ENCODE measurements at regions not wholly inside any gene's neighbourhood (a gene's known extent, or its start where the extent isn't known, plus 50 kb on each side); places are given as distances from the start of the nearest gene placed in this dataset.

GRCh38 chr12:67057072-67057471, 212.1 kb upstream of the CAND1 start:
- Histone ChIP-seq H3K4me1 (ENCODE audit: control insufficient read depth, extremely low read depth, insufficient read depth, low read length) (peaks cover 15% of the 10 kb centered on the region), H3K79me2 (ENCODE audit: control insufficient read depth, insufficient read depth, low read length) (no peaks in the 10 kb centered on the region)

GRCh38 chr12:67062193-67062592, 207.0 kb upstream of the CAND1 start:
- dilution Hi-C loops (cut with MboI; ENCODE audit: extremely low pct_ligation_motif_present, low sequenced_read_pairs), result no loop called here
- no peaks in the 10 kb centered on the region for H3K9me3 ChIP-seq (ENCODE audit: control insufficient read depth, low read depth, low read length)
- peaks cover 2% of the 10 kb centered on the region for H3K4me1 ChIP-seq (ENCODE audit: control insufficient read depth, extremely low read depth, insufficient read depth, low read length)
- no peaks in the 10 kb centered on the region for H4K20me1 ChIP-seq (ENCODE audit: control insufficient read depth, extremely low read depth, insufficient read depth, low read length)
- H3K9me1 ChIP-seq (ENCODE audit: control insufficient read depth, extremely low read depth, insufficient read depth, low read length), result no peaks in the 10 kb centered on the region
- no peak for DNase-seq (ENCODE audit: low read depth, low spot score)
- peaks cover 5% of the 10 kb centered on the region for H3K79me2 ChIP-seq (ENCODE audit: control insufficient read depth, insufficient read depth, low read length)
- H3K36me3 ChIP-seq (ENCODE audit: control insufficient read depth in 2 of 2, extremely low read depth in 1 of 2, insufficient read depth in 2 of 2, low read length in 2 of 2), result no peaks in the 10 kb centered on the region
- no peak for TF ChIP-seq CTCF (optimal IDR thresholded peaks at IDR 0.05 in 1 of 3, IDR thresholded peaks at IDR 0.05 in 1 of 3, conservative IDR thresholded peaks at IDR 0.05 in 1 of 3; ENCODE audit: extremely low read depth in 1 of 3, insufficient read depth in 2 of 3, low read length in 3 of 3)
- no peak overlapping the region for H2AFZ ChIP-seq (ENCODE audit: control insufficient read depth, low read length)
- no peak for FAIRE-seq
- H3K4me3 ChIP-seq (ENCODE audit: control insufficient read depth in 2 of 3, extremely low read depth in 1 of 3, insufficient read depth in 2 of 3, low read depth in 1 of 3, low read length in 3 of 3), result no peak overlapping the region
- H3K4me2 ChIP-seq (ENCODE audit: control insufficient read depth, extremely low read depth, insufficient read depth, low read depth, low read length), result no peak overlapping the region
- no peaks in the 10 kb centered on the region for H3K27me3 ChIP-seq (ENCODE audit: control insufficient read depth, extremely low read depth, insufficient read depth, low read length)
- no peak overlapping the region for H3K27ac ChIP-seq (ENCODE audit: control insufficient read depth, insufficient read depth, low read length)
- H3K9ac ChIP-seq (ENCODE audit: control insufficient read depth, extremely low read depth, insufficient read depth, low read length), result no peak overlapping the region

More at GRCh38 chr12:67057072-67057471, 212.1 kb upstream of the CAND1 start:
- no peak overlapping the region for H3K4me2 ChIP-seq (ENCODE audit: control insufficient read depth, extremely low read depth, insufficient read depth, low read depth, low read length)
- no peaks in the 10 kb centered on the region for H3K9me3 ChIP-seq (ENCODE audit: control insufficient read depth, low read depth, low read length)
- DNase-seq (ENCODE audit: low read depth, low spot score) (no peak), FAIRE-seq (no peak)
- dilution Hi-C loops (cut with MboI; ENCODE audit: extremely low pct_ligation_motif_present, low sequenced_read_pairs), result no loop called here
- no peaks in the 10 kb centered on the region for H3K36me3 ChIP-seq (ENCODE audit: control insufficient read depth in 2 of 2, extremely low read depth in 1 of 2, insufficient read depth in 2 of 2, low read length in 2 of 2)
- H3K27me3 ChIP-seq (ENCODE audit: control insufficient read depth, extremely low read depth, insufficient read depth, low read length), result no peaks in the 10 kb centered on the region
- no peak overlapping the region for H3K4me3 ChIP-seq (ENCODE audit: control insufficient read depth in 2 of 3, extremely low read depth in 1 of 3, insufficient read depth in 2 of 3, low read depth in 1 of 3, low read length in 3 of 3)
- H2AFZ ChIP-seq (ENCODE audit: control insufficient read depth, low read length), result no peak overlapping the region
- H3K27ac ChIP-seq (ENCODE audit: control insufficient read depth, insufficient read depth, low read length), result no peak overlapping the region
- no peak for TF ChIP-seq CTCF (optimal IDR thresholded peaks at IDR 0.05 in 1 of 3, IDR thresholded peaks at IDR 0.05 in 1 of 3, conservative IDR thresholded peaks at IDR 0.05 in 1 of 3; ENCODE audit: extremely low read depth in 1 of 3, insufficient read depth in 2 of 3, low read length in 3 of 3)
- H3K9ac ChIP-seq (ENCODE audit: control insufficient read depth, extremely low read depth, insufficient read depth, low read length), result no peak overlapping the region
- H3K9me1 ChIP-seq (ENCODE audit: control insufficient read depth, extremely low read depth, insufficient read depth, low read length), result no peaks in the 10 kb centered on the region
- H4K20me1 ChIP-seq (ENCODE audit: control insufficient read depth, extremely low read depth, insufficient read depth, low read length), result no peaks in the 10 kb centered on the region

All from keratinocyte (primary cell).